ENCODE measurements at regions not wholly inside any gene's neighbourhood (a gene's known extent, or its start where the extent isn't known, plus 50 kb on each side); places are given as distances from the start of the nearest gene placed in this dataset.

DNA sequence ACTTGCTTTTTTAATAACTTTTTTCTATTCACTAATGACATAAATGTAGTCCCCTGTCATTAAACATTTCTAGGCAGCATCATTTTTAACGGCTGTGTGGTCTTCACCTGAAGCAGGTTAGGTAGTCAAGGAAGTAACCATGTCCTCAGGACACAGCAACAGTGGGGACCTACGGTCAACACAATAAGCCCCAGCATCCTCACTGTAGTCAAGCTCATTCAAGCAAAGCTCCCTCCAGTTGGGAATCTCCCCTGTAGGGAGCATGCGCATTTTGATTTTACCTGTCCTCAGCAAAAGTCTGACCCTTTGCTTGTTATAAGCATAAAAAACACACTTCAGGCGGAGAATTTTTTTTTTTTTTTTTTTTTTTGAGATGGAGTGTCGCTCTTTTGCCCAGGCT lies 151.4 kb downstream of the SHQ1 start:
- TF ChIP-seq, protein P1, sequence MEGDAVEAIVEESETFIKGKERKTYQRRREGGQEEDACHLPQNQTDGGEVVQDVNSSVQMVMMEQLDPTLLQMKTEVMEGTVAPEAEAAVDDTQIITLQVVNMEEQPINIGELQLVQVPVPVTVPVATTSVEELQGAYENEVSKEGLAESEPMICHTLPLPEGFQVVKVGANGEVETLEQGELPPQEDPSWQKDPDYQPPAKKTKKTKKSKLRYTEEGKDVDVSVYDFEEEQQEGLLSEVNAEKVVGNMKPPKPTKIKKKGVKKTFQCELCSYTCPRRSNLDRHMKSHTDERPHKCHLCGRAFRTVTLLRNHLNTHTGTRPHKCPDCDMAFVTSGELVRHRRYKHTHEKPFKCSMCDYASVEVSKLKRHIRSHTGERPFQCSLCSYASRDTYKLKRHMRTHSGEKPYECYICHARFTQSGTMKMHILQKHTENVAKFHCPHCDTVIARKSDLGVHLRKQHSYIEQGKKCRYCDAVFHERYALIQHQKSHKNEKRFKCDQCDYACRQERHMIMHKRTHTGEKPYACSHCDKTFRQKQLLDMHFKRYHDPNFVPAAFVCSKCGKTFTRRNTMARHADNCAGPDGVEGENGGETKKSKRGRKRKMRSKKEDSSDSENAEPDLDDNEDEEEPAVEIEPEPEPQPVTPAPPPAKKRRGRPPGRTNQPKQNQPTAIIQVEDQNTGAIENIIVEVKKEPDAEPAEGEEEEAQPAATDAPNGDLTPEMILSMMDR (IDR thresholded peaks at IDR 0.05): no peak
- no peak for TF ChIP-seq ZFX (IDR thresholded peaks at IDR 0.05; ENCODE audit: borderline replicate concordance)
